GM12878 (cell line): ENCODE measurements at regions not wholly inside any gene's neighbourhood (a gene's known extent, or its start where the extent isn't known, plus 50 kb on each side); places are given as distances from the start of the nearest gene placed in this dataset.

Experiments used
- CEBPZ ChIP-seq: fragments of 150-350 bp; IDR thresholded peaks from 2 replicates; pipeline ENCODE4 v1.6.1; 2016; ENCODE audit warnings: low read depth, low read length
- ELK1 ChIP-seq: IDR thresholded peaks from 2 replicates; pipeline ENCODE4 v1.6.1; 2012; ENCODE audit warnings: low read depth, low read length, improper control_type of control experiment
- POLR2A ChIP-seq: IDR thresholded peaks from 2 replicates; pipeline ENCODE4 v1.6.1; 2011; ENCODE audit warnings: low read depth, mild to moderate bottlenecking, low read length
- TF ChIP-seq, protein P1 (sequence below), 3 experiments: IDR thresholded peaks in 2 of 3; conservative IDR thresholded peaks in 1 of 3; 2 replicates each; pipeline ENCODE4 v1.5.1; 2011; ENCODE audit warnings: low read depth in 3 of 3, low read length in 3 of 3, mild to moderate bottlenecking in 3 of 3, control low read depth in 2 of 3, moderate library complexity in 2 of 3, inconsistent platforms in 1 of 3, mixed read lengths in 1 of 3; ENCODE audit not compliant: control insufficient read depth in 2 of 3, insufficient read depth in 1 of 3; ENCODE audit errors: extremely low read depth in 1 of 3

DNA sequence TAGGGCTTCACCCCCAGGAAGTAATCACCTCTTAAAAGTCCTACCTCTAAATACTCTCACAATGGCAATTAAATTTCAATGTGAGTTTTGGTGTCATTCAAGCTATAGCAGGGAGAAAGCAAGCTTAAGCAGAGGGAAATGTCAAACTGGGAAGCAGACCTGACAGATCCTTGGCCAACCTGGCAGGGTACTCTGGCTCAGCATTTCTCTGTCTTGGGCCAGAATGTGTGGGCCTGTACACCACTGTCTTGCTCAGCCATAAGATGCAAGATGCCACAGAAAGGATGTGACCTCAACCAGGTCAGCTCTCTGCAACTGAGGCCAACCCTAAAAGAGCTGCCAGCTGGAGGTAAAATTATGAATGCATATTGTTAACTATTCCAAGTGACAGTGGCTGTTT, 130.6 kb upstream of the CMC1 start:
- no peak for TF ChIP-seq CEBPZ
- TF ChIP-seq ELK1, result no peak
- TF ChIP-seq, protein P1, sequence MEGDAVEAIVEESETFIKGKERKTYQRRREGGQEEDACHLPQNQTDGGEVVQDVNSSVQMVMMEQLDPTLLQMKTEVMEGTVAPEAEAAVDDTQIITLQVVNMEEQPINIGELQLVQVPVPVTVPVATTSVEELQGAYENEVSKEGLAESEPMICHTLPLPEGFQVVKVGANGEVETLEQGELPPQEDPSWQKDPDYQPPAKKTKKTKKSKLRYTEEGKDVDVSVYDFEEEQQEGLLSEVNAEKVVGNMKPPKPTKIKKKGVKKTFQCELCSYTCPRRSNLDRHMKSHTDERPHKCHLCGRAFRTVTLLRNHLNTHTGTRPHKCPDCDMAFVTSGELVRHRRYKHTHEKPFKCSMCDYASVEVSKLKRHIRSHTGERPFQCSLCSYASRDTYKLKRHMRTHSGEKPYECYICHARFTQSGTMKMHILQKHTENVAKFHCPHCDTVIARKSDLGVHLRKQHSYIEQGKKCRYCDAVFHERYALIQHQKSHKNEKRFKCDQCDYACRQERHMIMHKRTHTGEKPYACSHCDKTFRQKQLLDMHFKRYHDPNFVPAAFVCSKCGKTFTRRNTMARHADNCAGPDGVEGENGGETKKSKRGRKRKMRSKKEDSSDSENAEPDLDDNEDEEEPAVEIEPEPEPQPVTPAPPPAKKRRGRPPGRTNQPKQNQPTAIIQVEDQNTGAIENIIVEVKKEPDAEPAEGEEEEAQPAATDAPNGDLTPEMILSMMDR (IDR thresholded peaks at IDR 0.05 in 2 of 3, conservative IDR thresholded peaks at IDR 0.05 in 1 of 3; ENCODE audit: control insufficient read depth in 2 of 3, extremely low read depth in 1 of 3, insufficient read depth in 1 of 3, low read depth in 3 of 3, low read length in 3 of 3), result no peak
- TF ChIP-seq POLR2A, result no peak
